H9 (cell line): ENCODE measurements at regions not wholly inside any gene's neighbourhood (a gene's known extent, or its start where the extent isn't known, plus 50 kb on each side); places are given as distances from the start of the nearest gene placed in this dataset.

Experiments used
- DNase-seq: peaks from one replicate; pipeline ENCODE4 v3.0.0-alpha.2; 2017
- H2AFZ ChIP-seq: one replicate; pipeline ENCODE4 v1.6.1; 2013; ENCODE audit warnings: mild to moderate bottlenecking, low read length, control low read depth, moderate library complexity
- H2AK5ac ChIP-seq: 2 replicates; pipeline ENCODE4 v1.6.1; 2013; ENCODE audit warnings: low read length, control low read depth, mixed read lengths; ENCODE audit not compliant: insufficient read length
- H2BK120ac ChIP-seq: one replicate; pipeline ENCODE4 v1.6.1; 2013; ENCODE audit warnings: low read depth, mild to moderate bottlenecking, low read length, control low read depth, inconsistent platforms; ENCODE audit not compliant: poor library complexity, severe bottlenecking
- H2BK12ac ChIP-seq: 2 replicates; pipeline ENCODE4 v1.6.1; 2013; ENCODE audit warnings: low read length, control low read depth, mixed read lengths, low read depth; ENCODE audit not compliant: insufficient read length
- H2BK15ac ChIP-seq: 2 replicates; pipeline ENCODE4 v1.6.1; 2013; ENCODE audit warnings: low read depth, low read length, control low read depth
- H2BK20ac ChIP-seq: one replicate; pipeline ENCODE4 v1.6.1; 2013; ENCODE audit warnings: low read depth, mild to moderate bottlenecking, low read length, control low read depth, inconsistent platforms; ENCODE audit not compliant: poor library complexity, severe bottlenecking
- H2BK5ac ChIP-seq: 2 replicates; pipeline ENCODE4 v1.6.1; 2013; ENCODE audit warnings: low read length, control low read depth, mixed read lengths; ENCODE audit not compliant: insufficient read length
- H3K14ac ChIP-seq: 2 replicates; pipeline ENCODE4 v1.6.1; 2013; ENCODE audit warnings: low read length, control low read depth; ENCODE audit not compliant: insufficient read depth
- H3K18ac ChIP-seq: 2 replicates; pipeline ENCODE4 v1.6.1; 2013; ENCODE audit warnings: low read depth, mild to moderate bottlenecking, mixed read lengths, low read length, control low read depth; ENCODE audit not compliant: insufficient read length
- H3K23ac ChIP-seq: 2 replicates; pipeline ENCODE4 v1.6.1; 2013; ENCODE audit warnings: low read length, control low read depth, mixed read lengths, low read depth; ENCODE audit not compliant: insufficient read length
- H3K23me2 ChIP-seq: 2 replicates; pipeline ENCODE4 v1.6.1; 2013; ENCODE audit warnings: low read depth, mild to moderate bottlenecking, mixed read lengths, low read length, control low read depth; ENCODE audit not compliant: insufficient read length, poor library complexity, severe bottlenecking
- H3K27ac ChIP-seq: 2 replicates; pipeline ENCODE4 v1.5.1; 2013; ENCODE audit warnings: low read length, control low read depth, mixed read lengths, low read depth; ENCODE audit not compliant: insufficient read length
- H3K27me3 ChIP-seq: 2 replicates; pipeline ENCODE4 v1.6.1; 2013; ENCODE audit warnings: low read length, control low read depth, inconsistent platforms; ENCODE audit not compliant: insufficient read depth
- H3K4ac ChIP-seq: 2 replicates; pipeline ENCODE4 v1.6.1; 2013; ENCODE audit warnings: low read depth, mild to moderate bottlenecking, control low read depth, inconsistent platforms, low read length, moderate library complexity
- H3K4me1 ChIP-seq: 2 replicates; pipeline ENCODE4 v1.6.1; 2013; ENCODE audit warnings: low read length, control low read depth, inconsistent platforms; ENCODE audit not compliant: insufficient read depth
- H3K4me2 ChIP-seq: 2 replicates; pipeline ENCODE4 v1.6.1; 2013; ENCODE audit warnings: low read length, control low read depth, mixed read lengths; ENCODE audit not compliant: insufficient read length, insufficient read depth
- H3K56ac ChIP-seq: 2 replicates; pipeline ENCODE4 v1.6.1; 2013; ENCODE audit warnings: low read depth, mild to moderate bottlenecking, mixed read lengths, low read length, control low read depth; ENCODE audit not compliant: insufficient read length
- H3K79me1 ChIP-seq: 2 replicates; pipeline ENCODE4 v1.6.1; 2013; ENCODE audit warnings: low read depth, mild to moderate bottlenecking, moderate library complexity, low read length, control low read depth, inconsistent platforms; ENCODE audit not compliant: insufficient read depth, poor library complexity, severe bottlenecking
- H3K79me2 ChIP-seq: 2 replicates; pipeline ENCODE4 v1.6.1; 2013; ENCODE audit warnings: low read length, control low read depth, inconsistent platforms; ENCODE audit not compliant: insufficient read depth
- H3K9ac ChIP-seq: 2 replicates; pipeline ENCODE4 v1.6.1; 2013; ENCODE audit warnings: low read length, control low read depth, mixed read lengths; ENCODE audit not compliant: insufficient read length; ENCODE audit errors: extremely low read depth
- H3K9me3 ChIP-seq: one replicate; pipeline ENCODE4 v1.6.1; 2013; ENCODE audit warnings: low read depth, low read length, inconsistent platforms; ENCODE audit not compliant: control insufficient read depth
- H3T11ph ChIP-seq: one replicate; pipeline ENCODE4 v1.6.1; 2013; ENCODE audit warnings: mild to moderate bottlenecking, low read length, control low read depth, inconsistent platforms
- H4K20me1 ChIP-seq: one replicate; pipeline ENCODE4 v1.6.1; 2013; ENCODE audit not compliant: control insufficient read depth, insufficient read length, insufficient read depth
- H4K5ac ChIP-seq: 2 replicates; pipeline ENCODE4 v1.6.1; 2013; ENCODE audit warnings: low read depth, mild to moderate bottlenecking, mixed read lengths, low read length, control low read depth; ENCODE audit not compliant: insufficient read length
- H4K8ac ChIP-seq: replicated peaks from 2 replicates; pipeline ENCODE4 v1.6.1; 2013; ENCODE audit warnings: low read length, control low read depth, mixed read lengths, low read depth; ENCODE audit not compliant: insufficient read length
- H4K91ac ChIP-seq: 2 replicates; pipeline ENCODE4 v1.6.1; 2013; ENCODE audit warnings: low read depth, mild to moderate bottlenecking, moderate library complexity, mixed read lengths, low read length, control low read depth; ENCODE audit not compliant: insufficient read length
- H3K27ac Mint-ChIP-seq, 3 experiments: 2 replicates in 2 of 3; 3 replicates in 1 of 3; pipeline ENCODE4 v1.8.0; 2020 to 2021; ENCODE audit warnings: mixed read lengths in 3 of 3, mild to moderate bottlenecking in 1 of 3, moderate library complexity in 1 of 3
- H3K27me3 Mint-ChIP-seq: 2 replicates; pipeline ENCODE4 v1.8.0; 2021; ENCODE audit warnings: low read depth, mild to moderate bottlenecking, moderate library complexity, mixed read lengths
- H3K36me3 Mint-ChIP-seq, 3 experiments: 2 replicates in 2 of 3; 3 replicates in 1 of 3; pipeline ENCODE4 v1.8.0; 2020 to 2021; ENCODE audit warnings: low read depth in 3 of 3, mixed read lengths in 3 of 3; ENCODE audit not compliant: insufficient read depth in 1 of 3
- H3K4me1 Mint-ChIP-seq, 2 experiments: 2 replicates each; pipeline ENCODE4 v1.8.0; 2020; ENCODE audit warnings: mixed read lengths in 2 of 2
- H3K4me3 Mint-ChIP-seq, 2 experiments: 2 replicates in 1 of 2; 3 replicates in 1 of 2; pipeline ENCODE4 v1.8.0; 2020 to 2021; ENCODE audit warnings: mild to moderate bottlenecking in 2 of 2, mixed read lengths in 2 of 2, moderate library complexity in 1 of 2
- H3K9me3 Mint-ChIP-seq, 2 experiments: 2 replicates in 1 of 2; 3 replicates in 1 of 2; pipeline ENCODE4 v1.8.0; 2020; ENCODE audit warnings: mild to moderate bottlenecking in 2 of 2, mixed read lengths in 2 of 2, moderate library complexity in 1 of 2
- CTCF ChIP-seq: fragments of 200-600 bp; sonication (generic); conservative IDR thresholded peaks from 3 replicates; pipeline ENCODE4 v1.8.0; 2021; ENCODE audit warnings: antibody characterized with exemption, mild to moderate bottlenecking
- WGBS: extraction: QIAGEN DNeasy Blood & Tissue Kit; methylation state at CpG from one replicate; pipeline ENCODE4 v1.1.7; 2013; ENCODE audit warnings: missing lambda C conversion rate, low lambda C conversion rate, mixed read lengths; ENCODE audit not compliant: insufficient read length; ENCODE audit errors: extremely low coverage; 5-methylcytosine and 5-hydroxymethylcytosine counted together

GRCh38 chr7:108808549-108809266, 239.0 kb downstream of the DNAJB9 start:
- no peak for DNase-seq
- Histone ChIP-seq H3K79me1 (no peaks in the 10 kb centered on the region), H3K14ac (no peak overlapping the region), H4K91ac (no peak overlapping the region), H3K23ac (no peak overlapping the region), H2BK15ac (no peak overlapping the region), H3K27ac (no peak overlapping the region), H4K20me1 (no peaks in the 10 kb centered on the region), H3T11ph (no peak overlapping the region), H3K27me3 (no peaks in the 10 kb centered on the region), H3K9me3 (no peaks in the 10 kb centered on the region), H3K56ac (no peak overlapping the region), H3K23me2 (no peaks in the 10 kb centered on the region), H2BK20ac (no peak overlapping the region), H2BK5ac (no peak overlapping the region), H3K79me2 (no peaks in the 10 kb centered on the region), H2BK12ac (no peak overlapping the region), H4K5ac (no peak overlapping the region), H3K9ac (no peak overlapping the region), H3K4me2 (no peak overlapping the region), H2AK5ac (no peak overlapping the region), H3K4me1 (no peaks in the 10 kb centered on the region), H2BK120ac (no peak overlapping the region), H2AFZ (no peak overlapping the region), H4K8ac (no peak overlapping the region), H3K18ac (no peak overlapping the region), H3K4ac (no peak overlapping the region)
- Mint-ChIP-seq H3K9me3 (peaks cover 7 to 9% of the 10 kb centered on the region in 2 experiments; a peak in 4 of 5 replicates), H3K27me3 (no peaks in the 10 kb centered on the region), H3K4me3 (no peak overlapping the region), H3K36me3 (peaks cover 0 to 10% (median under 1%) of the 10 kb centered on the region in 3 experiments), H3K27ac (no peak overlapping the region), H3K4me1 (peaks cover 6 to 7% of the 10 kb centered on the region in 2 experiments)
- TF ChIP-seq CTCF, result no peak
- no CpG with 5 or more reads among the region's 1 CpG for WGBS
